K562 (cell line): ENCODE measurements at regions not wholly inside any gene's neighbourhood (a gene's known extent, or its start where the extent isn't known, plus 50 kb on each side); places are given as distances from the start of the nearest gene placed in this dataset.

Source experiments
- DPF2 ChIP-seq: fragments of 450-650 bp; IDR thresholded peaks from 2 replicates; pipeline ENCODE4 v1.6.1; 2016
- ELF4 ChIP-seq: fragments of 450-650 bp; formaldehyde crosslinking; IDR thresholded peaks from 2 replicates; pipeline ENCODE4 v1.4.0; 2022; ENCODE audit warnings: missing genetic modification characterization
- MYNN ChIP-seq, 2 experiments: sonication (generic); formaldehyde crosslinking in 1 of 2; IDR thresholded peaks; 2 replicates each; pipeline versions ENCODE4 v1.5.0 to v1.6.1; 2016 to 2020; ENCODE audit warnings: antibody characterized with exemption in 1 of 2, missing genetic modification reagents in 1 of 2
- PCBP1 ChIP-seq: fragments of 200-400 bp; formaldehyde crosslinking; IDR thresholded peaks from 2 replicates; pipeline ENCODE4 v1.6.1; 2018; ENCODE audit warnings: mild to moderate bottlenecking, low read depth, low read length; ENCODE audit not compliant: poor library complexity, severe bottlenecking
- POLR2AphosphoS2 ChIP-seq: IDR thresholded peaks from 2 replicates; pipeline ENCODE4 v1.6.1; 2012; ENCODE audit warnings: low read length, improper control_type of control experiment
- ZNF644 ChIP-seq: fragments of 200-800 bp; sonication (Bioruptor generic); IDR thresholded peaks from 2 replicates; pipeline ENCODE4 v1.6.1; 2016; ENCODE audit warnings: low read depth, missing genetic modification characterization, missing compliant biosample characterization
- TF ChIP-seq, protein P1 (sequence below): fragments of 450-650 bp; IDR thresholded peaks from 2 replicates; pipeline ENCODE4 v1.6.1; 2016
- TF ChIP-seq, protein P2 (sequence below), 2 experiments: fragments of 450-650 bp; IDR thresholded peaks; 2 replicates each; pipeline ENCODE4 v1.6.1; 2016; ENCODE audit warnings: mild to moderate bottlenecking in 2 of 2, borderline replicate concordance in 1 of 2, low read depth in 1 of 2, moderate library complexity in 1 of 2
- TF ChIP-seq, protein P3 (sequence below): fragments of 250-450 bp; sonication (Bioruptor Pico); IDR thresholded peaks from 2 replicates; pipeline ENCODE4 v1.4.0; 2020
- TF ChIP-seq, protein P4 (sequence below): sonication (generic); formaldehyde crosslinking; IDR thresholded peaks from 2 replicates; pipeline ENCODE4 v1.8.1; 2023; ENCODE audit warnings: mild to moderate bottlenecking, missing genetic modification reagents

DNA sequence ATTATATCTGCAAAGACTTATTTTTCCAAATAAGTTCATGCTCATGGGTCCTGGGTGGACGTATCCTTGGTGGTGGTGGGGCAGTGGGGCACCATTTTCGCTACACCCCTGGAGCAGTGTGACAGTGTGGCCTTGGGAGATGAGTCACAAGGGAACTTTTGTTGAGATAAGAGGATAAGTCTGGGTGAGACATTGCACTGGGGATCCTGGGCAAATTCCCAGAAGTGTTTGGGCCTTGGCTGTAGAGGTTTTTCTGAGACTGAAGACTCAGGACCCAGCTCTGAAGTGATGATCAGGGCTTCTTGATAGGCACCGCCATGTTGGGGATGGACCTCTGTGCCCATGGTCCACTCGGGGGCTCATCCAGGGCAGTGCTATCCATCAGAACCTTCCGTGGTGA, 149.4 kb downstream of the MACROH2A1 start (continued):
- no peak for TF ChIP-seq ELF4
- TF ChIP-seq DPF2, result peak; percentile 90
- TF ChIP-seq, protein P1, sequence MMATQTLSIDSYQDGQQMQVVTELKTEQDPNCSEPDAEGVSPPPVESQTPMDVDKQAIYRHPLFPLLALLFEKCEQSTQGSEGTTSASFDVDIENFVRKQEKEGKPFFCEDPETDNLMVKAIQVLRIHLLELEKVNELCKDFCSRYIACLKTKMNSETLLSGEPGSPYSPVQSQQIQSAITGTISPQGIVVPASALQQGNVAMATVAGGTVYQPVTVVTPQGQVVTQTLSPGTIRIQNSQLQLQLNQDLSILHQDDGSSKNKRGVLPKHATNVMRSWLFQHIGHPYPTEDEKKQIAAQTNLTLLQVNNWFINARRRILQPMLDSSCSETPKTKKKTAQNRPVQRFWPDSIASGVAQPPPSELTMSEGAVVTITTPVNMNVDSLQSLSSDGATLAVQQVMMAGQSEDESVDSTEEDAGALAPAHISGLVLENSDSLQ, result 0 out of 2 replicates have a peak, but pooled peaks have one; percentile 12
- TF ChIP-seq, protein P2, sequence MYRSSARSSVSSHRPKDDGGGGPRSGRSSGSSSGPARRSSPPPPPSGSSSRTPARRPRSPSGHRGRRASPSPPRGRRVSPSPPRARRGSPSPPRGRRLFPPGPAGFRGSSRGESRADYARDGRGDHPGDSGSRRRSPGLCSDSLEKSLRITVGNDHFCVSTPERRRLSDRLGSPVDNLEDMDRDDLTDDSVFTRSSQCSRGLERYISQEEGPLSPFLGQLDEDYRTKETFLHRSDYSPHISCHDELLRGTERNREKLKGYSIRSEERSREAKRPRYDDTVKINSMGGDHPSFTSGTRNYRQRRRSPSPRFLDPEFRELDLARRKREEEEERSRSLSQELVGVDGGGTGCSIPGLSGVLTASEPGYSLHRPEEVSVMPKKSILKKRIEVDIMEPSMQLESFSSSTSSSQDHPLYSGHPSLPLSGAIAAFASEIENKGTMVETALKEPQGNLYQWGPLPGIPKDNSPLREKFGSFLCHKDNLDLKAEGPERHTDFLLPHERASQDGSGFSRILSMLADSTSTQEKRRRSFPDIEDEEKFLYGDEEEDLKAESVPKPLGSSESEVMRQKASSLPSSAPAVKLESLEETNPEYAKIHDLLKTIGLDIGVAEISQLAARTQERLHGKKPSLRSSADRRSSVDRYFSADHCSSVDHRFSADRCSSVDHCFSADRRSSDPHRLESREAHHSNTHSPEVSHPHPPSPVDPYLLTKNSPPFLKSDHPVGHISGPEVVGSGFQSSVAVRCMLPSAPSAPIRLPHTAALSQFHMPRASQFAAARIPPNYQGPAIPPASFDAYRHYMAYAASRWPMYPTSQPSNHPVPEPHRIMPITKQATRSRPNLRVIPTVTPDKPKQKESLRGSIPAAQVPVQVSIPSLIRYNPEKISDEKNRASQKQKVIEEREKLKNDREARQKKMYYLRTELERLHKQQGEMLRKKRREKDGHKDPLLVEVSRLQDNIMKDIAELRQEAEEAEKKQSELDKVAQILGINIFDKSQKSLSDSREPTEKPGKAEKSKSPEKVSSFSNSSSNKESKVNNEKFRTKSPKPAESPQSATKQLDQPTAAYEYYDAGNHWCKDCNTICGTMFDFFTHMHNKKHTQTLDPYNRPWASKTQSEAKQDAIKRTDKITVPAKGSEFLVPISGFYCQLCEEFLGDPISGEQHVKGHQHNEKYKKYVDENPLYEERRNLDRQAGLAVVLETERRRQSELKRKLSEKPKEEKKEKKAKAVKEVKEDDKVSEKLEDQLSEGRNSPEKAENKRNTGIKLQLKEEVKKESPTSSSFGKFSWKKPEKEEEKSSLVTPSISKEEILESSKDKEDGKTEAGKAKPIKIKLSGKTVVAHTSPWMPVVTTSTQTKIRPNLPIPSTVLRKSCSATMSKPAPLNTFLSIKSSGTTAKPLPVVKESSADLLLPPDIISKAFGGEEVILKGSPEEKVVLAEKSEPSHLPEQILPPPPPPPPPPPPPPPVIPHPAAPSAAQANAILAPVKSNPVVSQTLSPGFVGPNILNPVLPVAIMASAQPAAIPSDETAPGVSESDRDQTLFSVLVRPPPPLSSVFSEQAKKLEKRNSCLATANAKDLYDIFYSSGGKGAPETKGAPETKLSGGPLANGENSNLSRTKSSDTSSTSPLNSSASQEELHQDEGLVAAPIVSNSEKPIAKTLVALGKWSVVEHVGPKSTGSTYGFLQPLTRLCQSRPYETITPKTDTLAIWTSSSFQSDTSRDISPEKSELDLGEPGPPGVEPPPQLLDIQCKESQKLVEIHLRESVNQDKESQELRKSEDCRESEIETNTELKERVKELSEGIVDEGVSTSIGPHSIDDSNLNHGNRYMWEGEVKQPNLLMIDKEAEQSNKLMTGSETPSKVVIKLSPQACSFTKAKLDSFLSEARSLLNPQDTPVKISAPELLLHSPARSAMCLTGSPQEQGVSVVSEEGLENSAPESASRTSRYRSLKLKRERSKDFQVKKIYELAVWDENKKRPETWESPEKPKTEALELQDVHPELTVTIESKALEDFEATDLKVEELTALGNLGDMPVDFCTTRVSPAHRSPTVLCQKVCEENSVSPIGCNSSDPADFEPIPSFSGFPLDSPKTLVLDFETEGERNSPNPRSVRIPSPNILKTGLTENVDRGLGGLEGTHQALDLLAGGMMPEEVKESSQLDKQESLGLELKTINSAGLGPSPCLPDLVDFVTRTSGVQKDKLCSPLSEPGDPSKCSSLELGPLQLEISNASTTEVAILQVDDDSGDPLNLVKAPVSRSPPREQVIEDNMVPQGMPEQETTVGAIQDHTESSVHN (IDR thresholded peaks at IDR 0.05; ENCODE audit: borderline replicate concordance in 1 of 2, low read depth in 1 of 2), result no peak
- TF ChIP-seq, protein P3, sequence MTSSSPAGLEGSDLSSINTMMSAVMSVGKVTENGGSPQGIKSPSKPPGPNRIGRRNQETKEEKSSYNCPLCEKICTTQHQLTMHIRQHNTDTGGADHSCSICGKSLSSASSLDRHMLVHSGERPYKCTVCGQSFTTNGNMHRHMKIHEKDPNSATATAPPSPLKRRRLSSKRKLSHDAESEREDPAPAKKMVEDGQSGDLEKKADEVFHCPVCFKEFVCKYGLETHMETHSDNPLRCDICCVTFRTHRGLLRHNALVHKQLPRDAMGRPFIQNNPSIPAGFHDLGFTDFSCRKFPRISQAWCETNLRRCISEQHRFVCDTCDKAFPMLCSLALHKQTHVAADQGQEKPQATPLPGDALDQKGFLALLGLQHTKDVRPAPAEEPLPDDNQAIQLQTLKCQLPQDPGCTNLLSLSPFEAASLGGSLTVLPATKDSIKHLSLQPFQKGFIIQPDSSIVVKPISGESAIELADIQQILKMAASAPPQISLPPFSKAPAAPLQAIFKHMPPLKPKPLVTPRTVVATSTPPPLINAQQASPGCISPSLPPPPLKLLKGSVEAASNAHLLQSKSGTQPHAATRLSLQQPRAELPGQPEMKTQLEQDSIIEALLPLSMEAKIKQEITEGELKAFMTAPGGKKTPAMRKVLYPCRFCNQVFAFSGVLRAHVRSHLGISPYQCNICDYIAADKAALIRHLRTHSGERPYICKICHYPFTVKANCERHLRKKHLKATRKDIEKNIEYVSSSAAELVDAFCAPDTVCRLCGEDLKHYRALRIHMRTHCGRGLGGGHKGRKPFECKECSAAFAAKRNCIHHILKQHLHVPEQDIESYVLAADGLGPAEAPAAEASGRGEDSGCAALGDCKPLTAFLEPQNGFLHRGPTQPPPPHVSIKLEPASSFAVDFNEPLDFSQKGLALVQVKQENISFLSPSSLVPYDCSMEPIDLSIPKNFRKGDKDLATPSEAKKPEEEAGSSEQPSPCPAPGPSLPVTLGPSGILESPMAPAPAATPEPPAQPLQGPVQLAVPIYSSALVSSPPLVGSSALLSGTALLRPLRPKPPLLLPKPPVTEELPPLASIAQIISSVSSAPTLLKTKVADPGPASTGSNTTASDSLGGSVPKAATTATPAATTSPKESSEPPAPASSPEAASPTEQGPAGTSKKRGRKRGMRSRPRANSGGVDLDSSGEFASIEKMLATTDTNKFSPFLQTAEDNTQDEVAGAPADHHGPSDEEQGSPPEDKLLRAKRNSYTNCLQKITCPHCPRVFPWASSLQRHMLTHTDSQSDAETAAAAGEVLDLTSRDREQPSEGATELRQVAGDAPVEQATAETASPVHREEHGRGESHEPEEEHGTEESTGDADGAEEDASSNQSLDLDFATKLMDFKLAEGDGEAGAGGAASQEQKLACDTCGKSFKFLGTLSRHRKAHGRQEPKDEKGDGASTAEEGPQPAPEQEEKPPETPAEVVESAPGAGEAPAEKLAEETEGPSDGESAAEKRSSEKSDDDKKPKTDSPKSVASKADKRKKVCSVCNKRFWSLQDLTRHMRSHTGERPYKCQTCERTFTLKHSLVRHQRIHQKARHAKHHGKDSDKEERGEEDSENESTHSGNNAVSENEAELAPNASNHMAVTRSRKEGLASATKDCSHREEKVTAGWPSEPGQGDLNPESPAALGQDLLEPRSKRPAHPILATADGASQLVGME, result no peak
- TF ChIP-seq ZNF644, result no peak
- no peak for TF ChIP-seq PCBP1
- TF ChIP-seq POLR2AphosphoS2, result no peak
- TF ChIP-seq, protein P4, sequence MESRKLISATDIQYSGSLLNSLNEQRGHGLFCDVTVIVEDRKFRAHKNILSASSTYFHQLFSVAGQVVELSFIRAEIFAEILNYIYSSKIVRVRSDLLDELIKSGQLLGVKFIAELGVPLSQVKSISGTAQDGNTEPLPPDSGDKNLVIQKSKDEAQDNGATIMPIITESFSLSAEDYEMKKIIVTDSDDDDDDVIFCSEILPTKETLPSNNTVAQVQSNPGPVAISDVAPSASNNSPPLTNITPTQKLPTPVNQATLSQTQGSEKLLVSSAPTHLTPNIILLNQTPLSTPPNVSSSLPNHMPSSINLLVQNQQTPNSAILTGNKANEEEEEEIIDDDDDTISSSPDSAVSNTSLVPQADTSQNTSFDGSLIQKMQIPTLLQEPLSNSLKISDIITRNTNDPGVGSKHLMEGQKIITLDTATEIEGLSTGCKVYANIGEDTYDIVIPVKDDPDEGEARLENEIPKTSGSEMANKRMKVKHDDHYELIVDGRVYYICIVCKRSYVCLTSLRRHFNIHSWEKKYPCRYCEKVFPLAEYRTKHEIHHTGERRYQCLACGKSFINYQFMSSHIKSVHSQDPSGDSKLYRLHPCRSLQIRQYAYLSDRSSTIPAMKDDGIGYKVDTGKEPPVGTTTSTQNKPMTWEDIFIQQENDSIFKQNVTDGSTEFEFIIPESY (CRISPR knock-in tag), result no peak
- peak; percentile 86 for TF ChIP-seq MYNN (IDR thresholded peaks at IDR 0.05)
- TF ChIP-seq MYNN (CRISPR knock-in tag; IDR thresholded peaks at IDR 0.05), result no peak
